Hepatocyte (in vitro differentiated cells): ENCODE measurements at regions not wholly inside any gene's neighbourhood (a gene's known extent, or its start where the extent isn't known, plus 50 kb on each side); places are given as distances from the start of the nearest gene placed in this dataset.
"Not testable (repeated sequence)": the region's sequence is repeated elsewhere in the genome, so short reads cannot be mapped to it uniquely, and the experiment has no call there.

ENCODE experiments used
- DNase-seq: peaks from one replicate; pipeline ENCODE4 v3.0.0-alpha.2; 2016; ENCODE audit warnings: low spot score
- H2AFZ ChIP-seq: fragments of 200-600 bp; sonication (generic); 2 replicates; pipeline ENCODE4 v1.6.0; 2016; ENCODE audit warnings: antibody characterized with exemption, mild to moderate bottlenecking
- H3K27ac ChIP-seq: fragments of 200-600 bp; sonication (generic); 2 replicates; pipeline ENCODE4 v1.5.1; 2016; ENCODE audit warnings: mild to moderate bottlenecking
- H3K27me3 ChIP-seq: fragments of 200-600 bp; sonication (generic); 2 replicates; pipeline ENCODE4 v1.6.1; 2016
- H3K36me3 ChIP-seq: fragments of 200-600 bp; sonication (generic); replicated peaks from 2 replicates; pipeline ENCODE4 v1.5.1; 2016; ENCODE audit warnings: low read depth; ENCODE audit not compliant: insufficient read depth
- H3K4me1 ChIP-seq: fragments of 200-600 bp; sonication (generic); 2 replicates; pipeline ENCODE4 v1.5.1; 2016; ENCODE audit warnings: mild to moderate bottlenecking, moderate library complexity; ENCODE audit not compliant: insufficient read depth
- H3K4me2 ChIP-seq: fragments of 200-600 bp; sonication (generic); 2 replicates; pipeline ENCODE4 v1.6.0; 2016
- H3K4me3 ChIP-seq: fragments of 200-600 bp; sonication (generic); 2 replicates; pipeline ENCODE4 v1.5.1; 2016; ENCODE audit warnings: mild to moderate bottlenecking
- H3K79me2 ChIP-seq: fragments of 200-600 bp; sonication (generic); 2 replicates; pipeline ENCODE4 v1.6.0; 2017; ENCODE audit warnings: mild to moderate bottlenecking
- H3K9me2 ChIP-seq: fragments of 200-600 bp; sonication (generic); replicated peaks from 2 replicates; pipeline ENCODE4 v1.6.0; 2017; ENCODE audit warnings: mild to moderate bottlenecking; ENCODE audit not compliant: insufficient read depth
- H3K9me3 ChIP-seq: fragments of 200-600 bp; sonication (generic); 2 replicates; pipeline ENCODE4 v1.5.1; 2016; ENCODE audit warnings: low read depth, mild to moderate bottlenecking
- H4K20me1 ChIP-seq: fragments of 200-600 bp; sonication (generic); 2 replicates; pipeline ENCODE4 v1.6.0; 2016; ENCODE audit warnings: mild to moderate bottlenecking; ENCODE audit not compliant: insufficient read depth, poor library complexity, severe bottlenecking
- CTCF ChIP-seq: fragments of 200-600 bp; sonication (generic); IDR thresholded peaks from 2 replicates; pipeline ENCODE4 v1.5.1; 2016; ENCODE audit warnings: antibody characterized with exemption, mild to moderate bottlenecking; ENCODE audit not compliant: poor library complexity
- EZH2 ChIP-seq: fragments of 200-600 bp; sonication (generic); IDR thresholded peaks from 2 replicates; pipeline ENCODE4 v1.6.1; 2016; ENCODE audit warnings: antibody characterized with exemption, mild to moderate bottlenecking, borderline replicate concordance
- EZH2phosphoT487 ChIP-seq: fragments of 200-600 bp; sonication (generic); IDR thresholded peaks from one replicate; pipeline ENCODE4 v1.6.1; 2018; ENCODE audit warnings: antibody characterized with exemption, mild to moderate bottlenecking, low read depth, moderate library complexity; ENCODE audit not compliant: unreplicated experiment, severe bottlenecking
- WGBS: methylation state at CpG from one replicate; pipeline ENCODE4 v1.1.6; 2016; ENCODE audit warnings: low lambda C conversion rate; ENCODE audit errors: missing lambda C conversion rate; 5-methylcytosine and 5-hydroxymethylcytosine counted together

- Histone ChIP-seq H3K36me3 (no peaks in the 10 kb centered on the region), H3K4me1 (no peaks in the 10 kb centered on the region), H3K27me3 (no peaks in the 10 kb centered on the region), H3K27ac (no peak overlapping the region), H4K20me1 (no peaks in the 10 kb centered on the region), H3K9me3 (no peaks in the 10 kb centered on the region), H2AFZ (no peak overlapping the region), H3K9me2 (no peaks in the 10 kb centered on the region), H3K4me3 (no peak overlapping the region), H3K4me2 (no peak overlapping the region), H3K79me2 (no peaks in the 10 kb centered on the region)
- TF ChIP-seq EZH2phosphoT487 = no peak
- no peak for TF ChIP-seq EZH2
- TF ChIP-seq CTCF = no peak
- 71% methylated on average over 17 of the region's 17 CpGs for WGBS
- DNase-seq = no peak
Measured at GRCh38 chr6:168377484-168377855, 57.9 kb upstream of the DACT2 start.

GRCh38 chr6:168377856-168378832 is 58.6 kb upstream of the DACT2 start:
- no peaks in the 10 kb centered on the region for H3K4me1 ChIP-seq
- H3K79me2 ChIP-seq = no peaks in the 10 kb centered on the region
- no peak overlapping the region for H2AFZ ChIP-seq
- no peaks in the 10 kb centered on the region for H3K36me3 ChIP-seq
- no peaks in the 10 kb centered on the region for H3K9me3 ChIP-seq
- 97% methylated on average over 27 of the region's 28 CpGs for WGBS
- H3K27me3 ChIP-seq = no peaks in the 10 kb centered on the region
- H3K27ac ChIP-seq = no peak overlapping the region
- H4K20me1 ChIP-seq = no peaks in the 10 kb centered on the region
- no peak for TF ChIP-seq CTCF
- TF ChIP-seq EZH2phosphoT487 = no peak
- no peak for TF ChIP-seq EZH2
- no peak overlapping the region for H3K4me3 ChIP-seq
- DNase-seq = no peak
- no peak overlapping the region for H3K4me2 ChIP-seq
- H3K9me2 ChIP-seq = no peaks in the 10 kb centered on the region

GRCh38 chr6:168379579-168379978 is 60.0 kb upstream of the DACT2 start:
- H3K4me1 ChIP-seq, H3K27me3 ChIP-seq: not testable (repeated sequence)

GRCh38 chr6:168380166-168380955 is 60.6 kb upstream of the SMOC2 start:
- H3K9me2 ChIP-seq, H3K4me3 ChIP-seq, H3K9me3 ChIP-seq, H3K4me2 ChIP-seq, DNase-seq, H4K20me1 ChIP-seq, H2AFZ ChIP-seq, H3K27ac ChIP-seq, H3K79me2 ChIP-seq, H3K36me3 ChIP-seq, H3K27me3 ChIP-seq, H3K4me1 ChIP-seq: not testable (repeated sequence)
- 96% methylated on average over 35 of the region's 38 CpGs for whole genome bisulfite sequencing

More at GRCh38 chr6:168379579-168379978, 60.0 kb upstream of the DACT2 start:
- not testable (repeated sequence) for H3K4me3 ChIP-seq, DNase-seq, H3K79me2 ChIP-seq, H2AFZ ChIP-seq, H3K36me3 ChIP-seq, H3K9me3 ChIP-seq, H4K20me1 ChIP-seq, H3K4me2 ChIP-seq, H3K27ac ChIP-seq, H3K9me2 ChIP-seq
- 86% methylated on average over 13 of the region's 20 CpGs for WGBS
